ENCODE measurements at regions not wholly inside any gene's neighbourhood (a gene's known extent, or its start where the extent isn't known, plus 50 kb on each side); places are given as distances from the start of the nearest gene placed in this dataset.
"Not testable (repeated sequence)": the region's sequence is repeated elsewhere in the genome, so short reads cannot be mapped to it uniquely, and the experiment has no call there.

DNA sequence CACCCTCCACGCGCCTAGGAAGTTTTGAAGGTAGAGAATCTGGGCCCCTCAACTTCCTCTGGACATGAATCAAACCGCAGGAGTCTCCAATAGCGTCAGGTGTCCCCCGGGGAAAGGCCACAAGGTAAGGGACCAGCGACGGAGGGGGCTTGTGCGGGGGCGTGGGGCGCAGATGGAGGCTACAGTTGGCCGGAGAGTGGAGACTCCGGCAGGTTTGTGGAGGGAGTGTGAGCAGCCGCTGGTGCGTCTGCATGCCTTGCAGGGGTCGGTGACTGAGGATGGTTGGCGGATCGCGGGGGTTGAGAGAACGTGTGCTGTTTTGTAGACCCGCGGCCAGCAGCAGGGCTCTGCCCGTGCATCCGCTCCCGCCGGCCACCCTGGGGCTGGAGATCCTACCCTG is 303.3 kb upstream of the DPP6 start:
- TF ChIP-seq CTCF, POLR2A, EP300 (IDR thresholded peaks at IDR 0.05): not testable (repeated sequence)
